ENCODE measurements at regions not wholly inside any gene's neighbourhood (a gene's known extent, or its start where the extent isn't known, plus 50 kb on each side); places are given as distances from the start of the nearest gene placed in this dataset.

- no peak for TF ChIP-seq CTCF (conservative IDR thresholded peaks at IDR 0.05 in 1 of 2, IDR thresholded peaks at IDR 0.05 in 1 of 2; ENCODE audit: extremely low read depth in 1 of 2, insufficient read depth in 1 of 2, low read depth in 1 of 2, low read length in 2 of 2)
- TF ChIP-seq EZH2 (IDR thresholded peaks at IDR 0.05; ENCODE audit: borderline replicate concordance, low read length), result no peak
These were observed 203.1 kb upstream of the GALNT2 start for GRCh38 chr1:229863651-229864545.
